ENCODE measurements at regions not wholly inside any gene's neighbourhood (a gene's known extent, or its start where the extent isn't known, plus 50 kb on each side); places are given as distances from the start of the nearest gene placed in this dataset.

DNA sequence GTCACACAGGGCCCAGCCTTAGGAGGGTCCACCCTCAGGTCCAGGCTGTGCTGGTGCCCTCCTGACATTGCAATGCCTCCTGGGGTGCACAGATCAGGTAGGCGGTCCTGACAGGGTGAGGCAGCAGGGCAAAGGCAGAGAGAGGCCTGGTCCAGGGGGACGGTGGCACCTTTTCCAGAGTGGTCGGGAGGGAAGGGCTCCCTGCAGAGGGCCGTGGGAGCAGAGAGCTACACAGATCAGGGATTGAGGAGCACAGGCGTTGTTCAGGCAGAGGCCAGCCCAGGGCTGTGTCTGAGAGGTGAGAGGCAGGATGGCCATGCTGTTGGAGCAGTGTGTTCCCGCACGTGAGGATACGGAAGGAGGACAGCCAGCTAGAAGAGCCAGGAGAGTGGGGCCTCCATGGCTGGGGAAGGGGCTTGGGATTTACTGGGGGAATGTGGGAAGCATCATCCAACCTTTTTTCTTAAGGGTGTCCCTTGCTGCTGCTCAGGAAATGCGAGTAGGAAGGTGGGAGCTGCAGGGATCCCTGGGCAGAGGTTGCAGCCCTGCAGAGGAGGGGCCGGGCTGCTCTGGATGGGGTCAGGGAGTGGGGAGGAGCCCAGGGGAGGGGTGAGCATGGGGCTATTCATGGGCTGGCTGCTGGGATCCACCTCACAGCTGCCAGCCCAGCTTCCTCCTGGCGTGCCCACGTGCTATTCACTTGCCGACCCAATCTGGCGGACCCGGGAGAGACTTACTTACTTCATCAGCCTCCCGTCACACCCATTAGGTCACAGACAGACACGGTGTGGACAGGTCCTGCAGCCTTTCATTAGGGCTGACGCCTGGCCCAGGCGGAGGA lies 1516.4 kb downstream of the TBC1D22A start:
- TF ChIP-seq EZH2 (IDR thresholded peaks at IDR 0.05; ENCODE audit: low read depth, unreplicated experiment) (no peak), POLR2AphosphoS5 (IDR thresholded peaks at IDR 0.05; ENCODE audit: low read depth) (no peak), CREB1 (CRISPR knock-in tag; IDR thresholded peaks at IDR 0.05; ENCODE audit: low read depth) (no peak), EZH2phosphoT487 (IDR thresholded peaks at IDR 0.05; ENCODE audit: unreplicated experiment) (no peak), JUNB (IDR thresholded peaks at IDR 0.05; ENCODE audit: unreplicated experiment) (no peak)
- TF ChIP-seq, protein P1, sequence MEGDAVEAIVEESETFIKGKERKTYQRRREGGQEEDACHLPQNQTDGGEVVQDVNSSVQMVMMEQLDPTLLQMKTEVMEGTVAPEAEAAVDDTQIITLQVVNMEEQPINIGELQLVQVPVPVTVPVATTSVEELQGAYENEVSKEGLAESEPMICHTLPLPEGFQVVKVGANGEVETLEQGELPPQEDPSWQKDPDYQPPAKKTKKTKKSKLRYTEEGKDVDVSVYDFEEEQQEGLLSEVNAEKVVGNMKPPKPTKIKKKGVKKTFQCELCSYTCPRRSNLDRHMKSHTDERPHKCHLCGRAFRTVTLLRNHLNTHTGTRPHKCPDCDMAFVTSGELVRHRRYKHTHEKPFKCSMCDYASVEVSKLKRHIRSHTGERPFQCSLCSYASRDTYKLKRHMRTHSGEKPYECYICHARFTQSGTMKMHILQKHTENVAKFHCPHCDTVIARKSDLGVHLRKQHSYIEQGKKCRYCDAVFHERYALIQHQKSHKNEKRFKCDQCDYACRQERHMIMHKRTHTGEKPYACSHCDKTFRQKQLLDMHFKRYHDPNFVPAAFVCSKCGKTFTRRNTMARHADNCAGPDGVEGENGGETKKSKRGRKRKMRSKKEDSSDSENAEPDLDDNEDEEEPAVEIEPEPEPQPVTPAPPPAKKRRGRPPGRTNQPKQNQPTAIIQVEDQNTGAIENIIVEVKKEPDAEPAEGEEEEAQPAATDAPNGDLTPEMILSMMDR (conservative IDR thresholded peaks at IDR 0.05; ENCODE audit: low read depth in 2 of 2): no peak
- TF ChIP-seq, protein P2, sequence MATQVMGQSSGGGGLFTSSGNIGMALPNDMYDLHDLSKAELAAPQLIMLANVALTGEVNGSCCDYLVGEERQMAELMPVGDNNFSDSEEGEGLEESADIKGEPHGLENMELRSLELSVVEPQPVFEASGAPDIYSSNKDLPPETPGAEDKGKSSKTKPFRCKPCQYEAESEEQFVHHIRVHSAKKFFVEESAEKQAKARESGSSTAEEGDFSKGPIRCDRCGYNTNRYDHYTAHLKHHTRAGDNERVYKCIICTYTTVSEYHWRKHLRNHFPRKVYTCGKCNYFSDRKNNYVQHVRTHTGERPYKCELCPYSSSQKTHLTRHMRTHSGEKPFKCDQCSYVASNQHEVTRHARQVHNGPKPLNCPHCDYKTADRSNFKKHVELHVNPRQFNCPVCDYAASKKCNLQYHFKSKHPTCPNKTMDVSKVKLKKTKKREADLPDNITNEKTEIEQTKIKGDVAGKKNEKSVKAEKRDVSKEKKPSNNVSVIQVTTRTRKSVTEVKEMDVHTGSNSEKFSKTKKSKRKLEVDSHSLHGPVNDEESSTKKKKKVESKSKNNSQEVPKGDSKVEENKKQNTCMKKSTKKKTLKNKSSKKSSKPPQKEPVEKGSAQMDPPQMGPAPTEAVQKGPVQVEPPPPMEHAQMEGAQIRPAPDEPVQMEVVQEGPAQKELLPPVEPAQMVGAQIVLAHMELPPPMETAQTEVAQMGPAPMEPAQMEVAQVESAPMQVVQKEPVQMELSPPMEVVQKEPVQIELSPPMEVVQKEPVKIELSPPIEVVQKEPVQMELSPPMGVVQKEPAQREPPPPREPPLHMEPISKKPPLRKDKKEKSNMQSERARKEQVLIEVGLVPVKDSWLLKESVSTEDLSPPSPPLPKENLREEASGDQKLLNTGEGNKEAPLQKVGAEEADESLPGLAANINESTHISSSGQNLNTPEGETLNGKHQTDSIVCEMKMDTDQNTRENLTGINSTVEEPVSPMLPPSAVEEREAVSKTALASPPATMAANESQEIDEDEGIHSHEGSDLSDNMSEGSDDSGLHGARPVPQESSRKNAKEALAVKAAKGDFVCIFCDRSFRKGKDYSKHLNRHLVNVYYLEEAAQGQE (IDR thresholded peaks at IDR 0.05; ENCODE audit: unreplicated experiment): no peak

All from GM23338 (cell line).